ENCODE measurements at regions not wholly inside any gene's neighbourhood (a gene's known extent, or its start where the extent isn't known, plus 50 kb on each side); places are given as distances from the start of the nearest gene placed in this dataset.

- DNase-seq, result no peak
- no peaks in the 10 kb centered on the region for H3K27me3 ChIP-seq (ENCODE audit: insufficient read depth, low read depth, severe bottlenecking)
- no peak overlapping the region for H3K4me3 ChIP-seq (ENCODE audit: low read depth, low read length)
- no peak for TF ChIP-seq CTCF (IDR thresholded peaks at IDR 0.05; ENCODE audit: low read depth, low read length)
- no peaks in the 10 kb centered on the region for H3K9me3 ChIP-seq (ENCODE audit: severe bottlenecking)
- no peak overlapping the region for H3K27ac ChIP-seq
- no peaks in the 10 kb centered on the region for H3K36me3 ChIP-seq
Measured at GRCh38 chr16:86363057-86363490, 147.3 kb upstream of the FOXF1 start.

GRCh38 chr16:86363836-86364618 is 146.3 kb upstream of the FOXF1 start:
- no peaks in the 10 kb centered on the region for H3K36me3 ChIP-seq
- TF ChIP-seq CTCF (IDR thresholded peaks at IDR 0.05; ENCODE audit: low read depth, low read length), result no peak
- H3K9me3 ChIP-seq (ENCODE audit: severe bottlenecking), result no peaks in the 10 kb centered on the region
- H3K27me3 ChIP-seq (ENCODE audit: insufficient read depth, low read depth, severe bottlenecking), result no peaks in the 10 kb centered on the region
- H3K27ac ChIP-seq, result no peak overlapping the region
- DNase-seq, result no peak
- H3K4me3 ChIP-seq (ENCODE audit: low read depth, low read length), result no peak overlapping the region

- DNase-seq, result no peak
- H3K27me3 ChIP-seq (ENCODE audit: insufficient read depth, low read depth, severe bottlenecking), result no peaks in the 10 kb centered on the region
- H3K9me3 ChIP-seq (ENCODE audit: severe bottlenecking), result no peaks in the 10 kb centered on the region
- no peak overlapping the region for H3K4me3 ChIP-seq (ENCODE audit: low read depth, low read length)
- H3K36me3 ChIP-seq, result no peaks in the 10 kb centered on the region
- H3K27ac ChIP-seq, result no peak overlapping the region
- no peak for TF ChIP-seq CTCF (IDR thresholded peaks at IDR 0.05; ENCODE audit: low read depth, low read length)
Measured at GRCh38 chr16:86364653-86365380, 145.5 kb upstream of the FOXF1 start.

GRCh38 chr16:86365513-86366273 is 144.6 kb upstream of the FOXF1 start:
- H3K36me3 ChIP-seq, result no peaks in the 10 kb centered on the region
- no peaks in the 10 kb centered on the region for H3K9me3 ChIP-seq (ENCODE audit: severe bottlenecking)
- no peak overlapping the region for H3K27ac ChIP-seq
- H3K4me3 ChIP-seq (ENCODE audit: low read depth, low read length), result no peak overlapping the region
- no peak for TF ChIP-seq CTCF (IDR thresholded peaks at IDR 0.05; ENCODE audit: low read depth, low read length)
- DNase-seq, result no peak
- no peaks in the 10 kb centered on the region for H3K27me3 ChIP-seq (ENCODE audit: insufficient read depth, low read depth, severe bottlenecking)

GRCh38 chr16:86366481-86366880 is 143.8 kb upstream of the FOXF1 start:
- no peak overlapping the region for H3K4me3 ChIP-seq (ENCODE audit: low read depth, low read length)
- H3K9me3 ChIP-seq (ENCODE audit: severe bottlenecking), result no peaks in the 10 kb centered on the region
- no peaks in the 10 kb centered on the region for H3K27me3 ChIP-seq (ENCODE audit: insufficient read depth, low read depth, severe bottlenecking)
- no peak for TF ChIP-seq CTCF (IDR thresholded peaks at IDR 0.05; ENCODE audit: low read depth, low read length)
- DNase-seq, result no peak
- H3K27ac ChIP-seq, result no peak overlapping the region
- no peaks in the 10 kb centered on the region for H3K36me3 ChIP-seq
